Hepatocyte (in vitro differentiated cells): ENCODE measurements at regions not wholly inside any gene's neighbourhood (a gene's known extent, or its start where the extent isn't known, plus 50 kb on each side); places are given as distances from the start of the nearest gene placed in this dataset.

Source experiments
- EZH2phosphoT487 ChIP-seq: fragments of 200-600 bp; sonication (generic); IDR thresholded peaks from one replicate; pipeline ENCODE4 v1.6.1; 2018; ENCODE audit warnings: antibody characterized with exemption, mild to moderate bottlenecking, low read depth, moderate library complexity; ENCODE audit not compliant: unreplicated experiment, severe bottlenecking
- TF ChIP-seq, protein P1 (sequence below): fragments of 200-600 bp; sonication (generic); IDR thresholded peaks from 2 replicates; pipeline ENCODE4 v1.5.1; 2016; ENCODE audit warnings: antibody characterized with exemption, mild to moderate bottlenecking; ENCODE audit not compliant: poor library complexity

DNA sequence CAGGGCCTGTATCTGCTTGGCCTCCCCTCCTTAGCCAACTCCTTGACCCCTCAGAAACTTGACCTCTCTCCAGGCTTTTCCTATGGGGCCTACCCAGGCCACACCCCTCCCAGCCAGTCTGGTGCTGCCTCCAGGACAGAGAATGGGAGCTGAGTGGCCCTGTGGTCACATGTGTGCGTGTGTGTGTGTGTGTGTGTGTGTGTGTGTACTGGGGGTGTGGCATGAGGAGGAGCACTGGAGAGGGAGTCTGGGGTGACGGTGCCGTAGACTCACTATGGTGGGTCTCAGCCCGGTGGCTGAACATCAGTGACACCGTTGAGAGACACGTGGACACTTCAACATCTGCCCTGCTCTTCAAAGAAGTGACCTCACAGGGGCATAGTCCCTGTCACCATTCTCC lies 180.4 kb downstream of the ENGASE start:
- TF ChIP-seq, protein P1, sequence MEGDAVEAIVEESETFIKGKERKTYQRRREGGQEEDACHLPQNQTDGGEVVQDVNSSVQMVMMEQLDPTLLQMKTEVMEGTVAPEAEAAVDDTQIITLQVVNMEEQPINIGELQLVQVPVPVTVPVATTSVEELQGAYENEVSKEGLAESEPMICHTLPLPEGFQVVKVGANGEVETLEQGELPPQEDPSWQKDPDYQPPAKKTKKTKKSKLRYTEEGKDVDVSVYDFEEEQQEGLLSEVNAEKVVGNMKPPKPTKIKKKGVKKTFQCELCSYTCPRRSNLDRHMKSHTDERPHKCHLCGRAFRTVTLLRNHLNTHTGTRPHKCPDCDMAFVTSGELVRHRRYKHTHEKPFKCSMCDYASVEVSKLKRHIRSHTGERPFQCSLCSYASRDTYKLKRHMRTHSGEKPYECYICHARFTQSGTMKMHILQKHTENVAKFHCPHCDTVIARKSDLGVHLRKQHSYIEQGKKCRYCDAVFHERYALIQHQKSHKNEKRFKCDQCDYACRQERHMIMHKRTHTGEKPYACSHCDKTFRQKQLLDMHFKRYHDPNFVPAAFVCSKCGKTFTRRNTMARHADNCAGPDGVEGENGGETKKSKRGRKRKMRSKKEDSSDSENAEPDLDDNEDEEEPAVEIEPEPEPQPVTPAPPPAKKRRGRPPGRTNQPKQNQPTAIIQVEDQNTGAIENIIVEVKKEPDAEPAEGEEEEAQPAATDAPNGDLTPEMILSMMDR: no peak
- no peak for TF ChIP-seq EZH2phosphoT487
